ENCODE measurements at regions not wholly inside any gene's neighbourhood (a gene's known extent, or its start where the extent isn't known, plus 50 kb on each side); places are given as distances from the start of the nearest gene placed in this dataset.

- ATAC-seq (ENCODE audit: low FRiP score) (no peak), DNase-seq (ENCODE audit: low spot score) (no peak)
- no peak for TF ChIP-seq CTCF (IDR thresholded peaks at IDR 0.05)
Measured at GRCh38 chr9:108803428-108804065, 52.2 kb downstream of the ACTL7B start.

GRCh38 chr9:108802967-108803366 is 52.8 kb downstream of the ACTL7B start:
- TF ChIP-seq CTCF (IDR thresholded peaks at IDR 0.05), result no peak
- DNase-seq (ENCODE audit: low spot score), result no peak
- ATAC-seq (ENCODE audit: low FRiP score), result no peak

- no peak for DNase-seq (ENCODE audit: low spot score)
- no peak for ATAC-seq (ENCODE audit: low FRiP score)
- TF ChIP-seq CTCF (IDR thresholded peaks at IDR 0.05), result no peak
Measured at GRCh38 chr9:108801949-108802348, 53.8 kb downstream of the ACTL7B start.

DNA sequence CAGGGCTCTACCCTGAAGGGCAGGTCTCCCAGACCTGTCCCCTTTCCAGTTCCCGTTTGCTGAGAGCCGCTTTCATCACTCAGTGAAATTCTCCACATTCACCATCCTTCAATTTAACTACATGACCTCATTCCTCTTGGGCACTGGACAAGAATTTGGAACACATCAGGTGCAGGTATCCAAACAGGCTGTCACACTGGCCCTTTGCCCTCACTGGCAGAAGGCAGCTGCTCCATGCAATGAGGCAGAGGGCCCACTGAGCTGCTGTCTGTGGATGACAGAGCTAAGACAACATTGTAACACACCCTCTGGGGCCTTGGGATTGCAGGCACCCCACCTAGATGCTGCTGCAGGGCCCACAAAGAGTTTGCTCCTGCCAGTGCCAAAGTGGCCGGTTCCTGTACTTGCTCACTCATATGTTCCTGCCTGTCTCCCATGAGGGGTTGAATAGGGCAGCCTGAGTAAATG is 55.1 kb downstream of the ACTL7B start:
- ATAC-seq (ENCODE audit: low FRiP score) (no peak), DNase-seq (ENCODE audit: low spot score) (no peak)
- no peak for TF ChIP-seq CTCF (IDR thresholded peaks at IDR 0.05)

- no peak for ATAC-seq (ENCODE audit: low FRiP score)
- no peak for TF ChIP-seq CTCF (IDR thresholded peaks at IDR 0.05)
- DNase-seq (ENCODE audit: low spot score), result no peak
Measured at GRCh38 chr9:108793573-108793972, 62.2 kb downstream of the ACTL7B start.

DNA sequence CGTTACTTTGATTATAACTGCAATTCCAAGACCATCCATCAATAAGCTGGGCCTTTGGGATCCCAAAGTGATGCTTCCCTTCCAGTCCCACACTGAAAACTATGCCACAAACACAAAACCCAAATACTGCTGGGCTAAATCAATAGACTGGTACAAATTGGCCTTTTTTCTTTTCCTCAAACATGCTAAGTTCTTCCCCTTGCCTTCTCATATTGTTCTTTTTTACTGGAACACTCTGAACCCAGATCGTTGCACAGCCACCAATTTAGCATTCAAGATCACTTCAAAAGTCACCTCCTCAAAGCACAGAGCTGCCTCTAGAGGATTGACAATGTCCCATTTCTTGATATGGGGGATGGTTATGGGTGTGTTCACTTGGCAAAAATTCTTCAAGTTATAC is 66.0 kb downstream of the ACTL7B start:
- DNase-seq (ENCODE audit: low spot score), result no peak
- TF ChIP-seq CTCF (IDR thresholded peaks at IDR 0.05), result no peak
- no peak for ATAC-seq (ENCODE audit: low FRiP score)

GRCh38 chr9:108787690-108788048 is 68.1 kb downstream of the ACTL7B start:
- no peak for ATAC-seq (ENCODE audit: low FRiP score)
- TF ChIP-seq CTCF (IDR thresholded peaks at IDR 0.05), result no peak
- DNase-seq (ENCODE audit: low spot score), result no peak
